Left ventricle myocardium superior (tissue), 1 donor: ENCODE measurements at regions not wholly inside any gene's neighbourhood (a gene's known extent, or its start where the extent isn't known, plus 50 kb on each side); places are given as distances from the start of the nearest gene placed in this dataset.

ENCODE experiments used
- ATAC-seq: fragments of 200-7000 bp; cut with Tn5 transposase; one replicate; pipeline ENCODE4 v1.9.1; 2020; ENCODE audit warnings: mild to moderate bottlenecking, moderate library complexity
- DNase-seq: peaks from one replicate; pipeline ENCODE4 v3.0.0-alpha.2; 2020
- intact Hi-C: fragments of 100-400 bp; cut with micrococcal nuclease; formaldehyde crosslinking; loops from one replicate; pipeline ENCODE4 v1.11.0; 2022
- donor health status: DM: no; HTN: yes; CAD: no; lungs with severe emphysema.

DNA sequence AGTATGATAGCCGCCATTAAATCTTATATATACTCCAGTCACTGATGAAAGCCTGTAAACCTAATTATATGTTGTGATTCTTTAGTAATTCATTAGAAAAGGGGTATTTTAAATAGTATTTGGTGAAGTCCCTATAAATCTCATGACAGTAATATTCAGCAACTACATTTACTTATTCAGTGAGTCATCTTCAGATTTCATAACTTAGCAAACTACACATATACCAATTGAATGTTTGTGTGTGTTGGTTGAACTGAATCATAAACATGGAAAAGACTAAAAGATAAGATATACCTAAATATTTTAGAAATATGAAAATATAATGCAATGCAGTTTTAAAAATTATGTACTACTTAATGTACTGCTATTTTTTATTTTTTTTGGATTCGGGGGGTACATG is 1050.4 kb downstream of the MAT2B start:
- intact Hi-C loops: no loop called here
- no peak for DNase-seq
- ATAC-seq: no peak

DNA sequence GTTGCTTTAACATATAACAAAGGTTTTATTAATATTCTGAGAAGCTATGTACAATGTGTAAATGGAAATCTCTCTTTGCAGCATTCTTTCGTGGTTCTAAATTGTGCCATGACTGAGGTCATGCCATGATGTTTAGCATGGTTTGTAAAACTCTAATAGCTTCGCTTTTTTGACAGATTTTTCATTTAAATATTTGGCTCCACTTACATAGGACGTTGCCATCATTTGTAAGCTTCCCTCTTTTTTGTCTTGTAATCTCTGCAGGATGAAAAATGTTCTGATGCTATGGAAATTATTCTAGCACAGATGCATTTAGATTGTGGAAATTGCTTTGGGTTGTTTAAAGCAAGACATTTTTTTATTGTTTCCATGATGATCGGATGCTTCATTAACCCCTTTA is 1054.8 kb downstream of the MAT2B start:
- DNase-seq (no peak), ATAC-seq (no peak)
- intact Hi-C loops: no loop called here

DNA sequence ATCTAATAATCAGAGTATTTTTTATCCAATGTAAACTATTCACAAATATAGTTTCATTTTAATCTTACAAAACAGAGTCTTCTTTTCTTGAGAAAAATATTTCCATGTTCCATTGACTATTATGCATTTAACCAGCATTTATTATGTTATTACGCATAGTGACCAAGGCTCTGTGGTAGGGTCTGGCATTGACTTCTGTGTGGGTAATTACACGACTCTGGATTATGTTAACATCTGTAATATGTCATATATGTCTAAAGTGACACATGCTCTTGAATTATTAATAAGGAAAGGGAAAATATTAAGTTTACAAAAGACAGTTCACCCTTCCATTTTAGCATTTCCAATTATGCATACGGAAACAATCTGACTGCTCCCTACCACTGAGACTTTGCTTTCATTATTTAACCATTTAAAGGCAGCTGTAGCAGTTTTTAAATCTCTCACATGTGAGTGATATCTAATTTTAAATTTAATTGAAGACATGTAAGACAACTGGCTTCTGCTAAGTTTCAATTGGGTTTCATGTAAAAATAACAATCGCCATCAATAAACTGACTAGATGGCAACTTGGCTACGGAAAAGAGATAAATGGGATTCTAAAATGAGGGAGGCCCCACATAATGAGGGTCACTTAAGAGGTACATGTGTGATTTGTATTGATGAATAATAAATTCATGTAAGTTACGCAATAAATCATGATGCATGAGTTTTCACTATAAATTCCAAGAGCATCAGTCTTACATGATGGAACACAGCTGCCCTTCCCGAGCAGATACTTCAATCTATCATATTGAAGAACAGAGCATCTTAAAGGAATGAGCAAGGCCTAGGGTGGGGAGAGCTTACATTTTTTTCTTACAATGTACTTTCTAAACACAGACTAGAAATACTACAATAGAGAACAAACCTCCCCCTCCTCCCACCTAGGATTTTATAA is 1056.8 kb downstream of the MAT2B start:
- DNase-seq: no peak
- ATAC-seq: no peak
- intact Hi-C loops: no loop called here

DNA sequence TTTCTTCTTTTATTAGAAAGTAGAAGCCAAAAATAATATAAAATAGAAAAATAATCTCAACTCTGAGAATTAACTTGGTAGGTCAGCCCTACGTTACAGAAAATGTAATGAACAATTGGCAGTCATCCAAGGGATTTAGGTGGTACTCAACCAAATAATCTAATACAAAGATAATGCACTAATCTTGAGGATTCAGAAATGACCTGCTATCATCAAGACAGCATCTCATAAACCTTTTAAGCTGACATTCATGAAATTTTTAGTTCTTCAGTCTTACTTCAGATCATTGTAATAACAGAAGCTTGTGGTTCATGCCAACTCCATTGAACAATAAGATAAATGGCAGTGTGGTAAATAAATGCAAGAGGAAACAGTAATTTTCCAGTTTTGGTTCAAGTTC is 1058.0 kb downstream of the MAT2B start:
- intact Hi-C loops: no loop called here
- ATAC-seq: no peak
- DNase-seq: no peak

GRCh38 chr5:164573397-164573796 is 1068.0 kb downstream of the MAT2B start:
- DNase-seq: no peak
- intact Hi-C loops: no loop called here
- no peak for ATAC-seq

DNA sequence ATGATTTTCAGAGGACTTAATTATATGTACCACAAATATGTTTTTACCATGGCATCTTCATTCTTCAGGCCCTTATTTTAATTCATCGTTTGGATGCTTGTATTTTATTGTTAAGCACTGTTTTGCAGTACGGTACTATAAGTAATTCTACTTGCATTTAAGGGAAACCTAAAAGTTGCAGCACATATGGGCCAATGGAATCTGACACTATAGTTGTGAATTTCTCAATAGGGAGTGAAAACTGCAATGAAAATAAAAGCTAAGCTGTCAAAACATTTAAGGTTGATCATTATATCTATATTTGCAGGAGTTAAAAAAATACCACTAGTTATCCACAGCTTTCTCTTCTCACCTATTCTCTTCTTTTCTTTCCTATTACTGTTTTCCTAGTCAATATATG is 1071.8 kb downstream of the MAT2B start:
- intact Hi-C loops: no loop called here
- no peak for ATAC-seq
- no peak for DNase-seq

DNA sequence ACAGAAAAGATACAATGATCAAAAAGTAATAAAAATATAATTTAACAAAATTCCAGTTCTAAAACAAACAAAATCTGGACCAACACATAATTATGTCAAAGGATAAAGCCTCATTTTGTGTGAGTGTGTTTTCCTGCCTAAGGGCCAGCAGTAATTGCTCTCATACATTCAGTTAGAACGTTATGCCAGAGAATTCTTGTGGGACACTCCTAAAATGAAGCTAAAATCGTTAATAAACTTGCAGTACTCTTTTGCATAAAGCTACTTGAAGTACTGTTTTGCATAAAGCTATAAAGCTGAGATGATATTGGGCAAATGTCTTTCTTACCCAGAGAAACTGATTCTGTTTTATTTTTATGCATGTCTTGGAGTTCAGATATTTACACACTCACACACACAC is 1072.3 kb downstream of the MAT2B start:
- DNase-seq (no peak), ATAC-seq (no peak)
- intact Hi-C loops: no loop called here

- ATAC-seq (no peak), DNase-seq (no peak)
- intact Hi-C loops: no loop called here
Measured at GRCh38 chr5:164578401-164578800, 1073.0 kb downstream of the MAT2B start.

GRCh38 chr5:164578911-164579310 is 1073.5 kb downstream of the MAT2B start:
- intact Hi-C loops: no loop called here
- ATAC-seq (no peak), DNase-seq (no peak)

- no peak for DNase-seq
- intact Hi-C loops: no loop called here
- no peak for ATAC-seq
Measured at GRCh38 chr5:164580155-164580554, 1074.7 kb downstream of the MAT2B start.

GRCh38 chr5:164581889-164582288 is 1076.5 kb downstream of the MAT2B start:
- intact Hi-C loops: no loop called here
- no peak for ATAC-seq

DNA sequence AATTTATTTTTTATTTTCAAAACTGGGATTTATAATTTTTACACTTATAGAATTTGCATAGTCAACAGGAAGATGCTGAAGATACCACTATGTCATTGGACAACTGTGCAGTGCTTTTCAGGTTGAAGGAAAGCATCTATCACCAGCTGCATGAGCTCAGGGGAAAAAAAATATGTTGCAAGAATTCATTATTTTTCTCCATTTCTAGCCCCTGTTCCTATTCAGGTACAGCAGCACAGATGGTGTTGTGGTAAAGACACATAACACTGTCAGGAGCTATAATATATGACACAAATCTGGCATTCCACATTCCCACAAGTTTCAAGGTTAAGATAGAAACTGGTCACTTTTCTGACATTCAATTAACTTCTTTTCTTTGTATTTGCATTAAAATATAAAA is 1088.6 kb downstream of the MAT2B start:
- ATAC-seq (no peak), DNase-seq (no peak)
- intact Hi-C loops: no loop called here

More at GRCh38 chr5:164581889-164582288, 1076.5 kb downstream of the MAT2B start:
- DNase-seq: no peak

DNA sequence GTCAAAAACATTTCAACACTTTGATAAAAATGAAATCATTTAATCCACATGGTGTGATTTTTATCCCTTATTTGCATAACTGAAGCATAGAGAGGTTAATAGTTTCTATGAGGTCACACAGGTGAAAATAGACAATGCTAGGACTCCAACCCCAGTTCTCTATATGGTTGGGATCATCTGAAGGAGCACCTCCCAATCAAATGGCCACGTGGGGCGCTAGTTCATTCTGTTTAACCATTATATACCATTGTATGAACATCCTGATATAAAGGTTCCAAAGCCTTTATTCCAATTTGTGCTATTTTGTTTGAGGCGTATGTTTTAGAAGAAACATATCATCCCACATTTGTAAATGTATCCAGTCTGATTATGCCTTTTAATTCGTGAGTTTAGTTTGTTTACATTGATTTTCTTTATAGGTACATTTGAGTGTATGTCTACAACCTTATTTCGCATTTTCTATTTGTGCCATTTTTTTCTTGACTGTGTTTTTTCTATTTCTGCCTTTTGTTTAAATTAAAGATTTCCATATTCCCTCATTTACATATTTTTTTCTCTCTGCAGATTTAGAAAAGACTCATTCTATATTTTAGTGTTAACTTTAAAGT is 1092.0 kb downstream of the MAT2B start:
- intact Hi-C loops: no loop called here
- ATAC-seq: no peak

DNA sequence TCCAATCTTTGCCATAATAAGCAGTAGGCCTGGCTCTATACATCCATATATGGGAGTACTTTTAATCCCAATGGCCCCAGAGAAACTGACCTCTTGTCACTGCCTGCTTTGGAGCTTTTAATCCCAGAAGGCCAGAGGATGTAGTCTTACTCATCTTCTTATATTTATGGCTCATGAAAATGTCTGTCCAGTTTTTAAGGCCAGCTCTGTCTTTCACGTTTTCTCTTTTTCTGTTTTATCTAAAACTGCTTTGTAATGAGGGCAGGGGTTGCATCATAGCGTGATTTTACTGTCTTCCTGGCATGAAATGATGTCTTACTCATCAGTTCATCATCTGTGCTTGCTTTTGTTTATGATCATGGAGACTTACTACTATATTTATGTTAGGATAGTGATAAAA is 1094.9 kb downstream of the MAT2B start:
- intact Hi-C loops: no loop called here
- ATAC-seq (no peak), DNase-seq (no peak)

More for the DNA sequence above, 1092.0 kb downstream of the MAT2B start:
- DNase-seq: no peak

GRCh38 chr5:164600929-164601535 is 1095.6 kb downstream of the MAT2B start:
- intact Hi-C loops: no loop called here
- DNase-seq (peak; percentile 17), ATAC-seq (no peak)

DNA sequence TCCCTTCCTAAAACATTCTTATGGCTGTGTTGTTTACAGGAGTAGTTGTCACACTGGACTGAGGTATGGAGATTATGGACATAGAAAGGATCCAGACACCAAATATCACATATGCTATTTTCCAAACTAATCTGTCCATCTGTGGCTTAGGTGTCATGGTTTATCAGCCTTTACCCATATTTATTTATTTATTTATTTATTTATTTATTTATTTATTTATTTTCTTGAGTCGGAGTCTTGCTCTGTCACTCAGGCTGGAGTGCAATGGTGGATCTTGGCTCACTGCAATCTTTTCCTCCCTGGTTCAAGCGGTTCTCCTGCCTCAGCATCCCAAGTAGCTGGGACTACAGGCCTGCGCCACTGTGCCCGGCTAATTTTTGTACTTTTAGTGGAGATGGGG is 1103.1 kb downstream of the MAT2B start:
- intact Hi-C loops: no loop called here
- ATAC-seq: no peak
- DNase-seq: no peak

DNA sequence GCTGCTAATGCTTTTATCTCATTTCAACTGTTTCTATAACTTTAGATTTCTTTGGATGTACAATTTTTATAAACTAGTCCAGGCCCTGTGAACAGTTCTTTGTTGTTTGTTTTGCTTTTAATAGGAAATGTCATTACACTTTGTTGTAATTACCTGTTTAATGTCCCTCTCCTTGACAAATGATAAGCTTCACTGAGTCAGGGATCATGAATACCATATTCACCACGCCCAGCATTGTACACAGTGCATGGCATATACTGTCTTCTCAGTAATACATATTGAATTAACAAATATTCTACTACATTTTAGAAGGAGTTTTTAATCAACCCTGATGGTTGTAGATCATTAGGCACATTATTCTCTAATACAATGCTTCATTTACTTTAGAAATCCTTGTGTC is 1105.0 kb downstream of the MAT2B start:
- intact Hi-C loops: no loop called here
- ATAC-seq (no peak), DNase-seq (no peak)

GRCh38 chr5:164614707-164615106 is 1109.3 kb downstream of the MAT2B start:
- ATAC-seq (no peak), DNase-seq (no peak)
- intact Hi-C loops: no loop called here

DNA sequence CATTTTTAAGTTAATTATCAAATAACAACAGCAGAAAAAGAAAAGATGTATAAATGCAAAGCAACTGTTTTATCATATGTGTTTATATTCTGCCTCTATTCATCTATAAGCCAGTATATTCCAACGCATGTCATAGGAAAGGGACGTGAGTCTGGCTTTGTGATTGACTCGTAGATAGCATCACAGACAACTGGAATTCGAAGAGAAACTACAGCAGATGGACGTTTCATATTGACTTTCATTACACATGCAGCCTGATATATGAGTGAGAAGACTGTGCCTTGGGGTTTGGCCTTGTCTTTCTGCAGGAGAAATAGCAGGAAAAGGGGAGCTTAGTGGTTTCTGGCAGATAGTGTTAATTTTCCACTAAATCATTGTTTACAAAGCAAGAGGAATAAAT is 1111.9 kb downstream of the MAT2B start:
- no peak for DNase-seq
- no peak for ATAC-seq
- intact Hi-C loops: no loop called here

GRCh38 chr5:164627021-164627420 is 1121.6 kb downstream of the MAT2B start:
- no peak for ATAC-seq
- DNase-seq: no peak
- intact Hi-C loops: loop anchor here (2.0 kb wide), 1 partner anchor 40 kb away; no protein-coding TSS in a partner anchor
